Activated CD8-positive, alpha-beta T cell treated with anti-CD3 and anti-CD28 coated beads, Interleukin-2, amount 10 ng/mL, durations not matched to agents 7 days and 5 days (primary cell): ENCODE measurements at regions not wholly inside any gene's neighbourhood (a gene's known extent, or its start where the extent isn't known, plus 50 kb on each side); places are given as distances from the start of the nearest gene placed in this dataset.
"Not testable (repeated sequence)": the region's sequence is repeated elsewhere in the genome, so short reads cannot be mapped to it uniquely, and the experiment has no call there.

ENCODE experiments used
- ATAC-seq: fragments of 150-1000 bp; cut with Tn5 transposase; one replicate; pipeline ENCODE4 v1.10.0; 2021; ENCODE audit warnings: moderate library complexity
- CTCF ChIA-PET: fragments of 350-600 bp; sonication (Branson Sonifier 250); formaldehyde crosslinking; loops from one replicate; lab custom pipeline; 2021; ENCODE audit warnings: antibody characterized with exemption; lab: Charles Lee
- POLR2A ChIA-PET: fragments of 350-600 bp; sonication (Branson Sonifier 250); formaldehyde crosslinking; loops from one replicate; lab custom pipeline; 2021; ENCODE audit warnings: antibody characterized with exemption; lab: Charles Lee
- DNase-seq: peaks from one replicate; pipeline ENCODE4 v3.0.0-alpha.2; 2020
- H3K27ac Mint-ChIP-seq: one replicate; pipeline ENCODE4 v1.8.0; 2021; ENCODE audit warnings: mild to moderate bottlenecking, mixed read lengths
- H3K27me3 Mint-ChIP-seq: one replicate; pipeline ENCODE4 v1.8.0; 2021; ENCODE audit warnings: low read depth, mixed read lengths
- H3K36me3 Mint-ChIP-seq: one replicate; pipeline ENCODE4 v1.8.0; 2021; ENCODE audit warnings: low read depth, mixed read lengths
- H3K4me1 Mint-ChIP-seq: one replicate; pipeline ENCODE4 v1.8.0; 2021; ENCODE audit warnings: low read depth, mixed read lengths
- H3K4me3 Mint-ChIP-seq: one replicate; pipeline ENCODE4 v1.8.0; 2021; ENCODE audit warnings: mild to moderate bottlenecking, mixed read lengths
- H3K9me3 Mint-ChIP-seq: one replicate; pipeline ENCODE4 v1.8.0; 2022; ENCODE audit warnings: mixed read lengths; ENCODE audit not compliant: insufficient read depth

- H3K27me3 Mint-ChIP-seq: no peaks in the 10 kb centered on the region
- no peaks in the 10 kb centered on the region for H3K36me3 Mint-ChIP-seq
- no peak overlapping the region for H3K4me3 Mint-ChIP-seq
- ChIA-PET POLR2A (no interaction called here), CTCF (no interaction called here)
- no peak for ATAC-seq
- no peaks in the 10 kb centered on the region for H3K9me3 Mint-ChIP-seq
- H3K27ac Mint-ChIP-seq: no peak overlapping the region
- no peak for DNase-seq
- no peaks in the 10 kb centered on the region for H3K4me1 Mint-ChIP-seq
Measured at GRCh38 chrX:94751611-94752010, 1077.6 kb downstream of the FAM133A start.

DNA sequence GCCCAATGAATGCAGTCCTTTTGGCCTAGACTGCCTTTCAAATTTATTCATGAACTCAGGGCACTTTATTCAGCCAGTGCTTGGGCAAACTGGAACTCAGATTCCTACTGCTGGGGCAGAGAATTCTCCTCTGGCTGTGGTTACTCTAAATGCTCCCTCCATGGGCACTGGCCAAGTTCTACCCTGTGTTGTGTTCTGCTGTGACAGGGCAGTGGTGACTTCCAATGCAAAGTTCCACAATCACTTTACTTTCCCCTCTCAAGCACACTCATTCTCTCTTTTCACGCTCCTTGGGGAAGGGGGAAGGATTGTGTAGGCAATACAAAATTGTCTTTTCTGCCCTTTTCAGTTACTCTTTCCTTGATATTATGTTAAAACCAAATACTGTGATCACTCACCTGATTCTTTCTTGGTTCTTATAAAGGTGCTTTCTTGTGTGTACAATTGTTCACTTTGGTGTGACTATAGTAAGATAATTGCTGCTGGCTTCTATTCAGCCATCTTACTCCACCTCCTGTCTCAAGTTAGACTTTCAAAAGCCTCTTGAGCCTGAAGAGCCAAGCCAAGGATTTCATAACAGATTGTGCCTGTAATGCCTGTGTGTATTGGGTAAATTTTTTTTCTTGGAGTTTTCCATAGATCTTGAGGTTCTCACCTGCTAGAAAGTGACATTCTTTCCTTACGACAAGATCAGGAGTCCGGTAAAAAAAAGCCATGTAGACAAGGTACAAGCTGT, 1078.6 kb downstream of the FAM133A start:
- H3K36me3 Mint-ChIP-seq: no peaks in the 10 kb centered on the region
- no peak overlapping the region for H3K27ac Mint-ChIP-seq
- CTCF ChIA-PET: no interaction called here
- ATAC-seq (no peak), DNase-seq (no peak)
- POLR2A ChIA-PET: no interaction called here
- no peaks in the 10 kb centered on the region for H3K4me1 Mint-ChIP-seq
- no peaks in the 10 kb centered on the region for H3K9me3 Mint-ChIP-seq
- H3K4me3 Mint-ChIP-seq: no peak overlapping the region
- no peaks in the 10 kb centered on the region for H3K27me3 Mint-ChIP-seq

- Mint-ChIP-seq H3K9me3 (no peaks in the 10 kb centered on the region), H3K27ac (no peak overlapping the region), H3K4me1 (no peaks in the 10 kb centered on the region), H3K36me3 (no peaks in the 10 kb centered on the region), H3K27me3 (no peaks in the 10 kb centered on the region), H3K4me3 (no peak overlapping the region)
- ChIA-PET CTCF (no interaction called here), POLR2A (no interaction called here)
- DNase-seq (no peak), ATAC-seq (no peak)
Measured at GRCh38 chrX:94758130-94758529, 1084.1 kb downstream of the FAM133A start.

- H3K9me3 Mint-ChIP-seq: no peaks in the 10 kb centered on the region
- H3K4me1 Mint-ChIP-seq: no peaks in the 10 kb centered on the region
- no peak overlapping the region for H3K4me3 Mint-ChIP-seq
- POLR2A ChIA-PET: no interaction called here
- ATAC-seq (no peak), DNase-seq (no peak)
- H3K27me3 Mint-ChIP-seq: no peaks in the 10 kb centered on the region
- no peak overlapping the region for H3K27ac Mint-ChIP-seq
- CTCF ChIA-PET: no interaction called here
- no peaks in the 10 kb centered on the region for H3K36me3 Mint-ChIP-seq
Measured at GRCh38 chrX:94775640-94776039, 1101.6 kb downstream of the FAM133A start.

GRCh38 chrX:94813541-94813940, 1139.5 kb downstream of the FAM133A start:
- H3K4me3 Mint-ChIP-seq: no peak overlapping the region
- no peaks in the 10 kb centered on the region for H3K27me3 Mint-ChIP-seq
- H3K27ac Mint-ChIP-seq: no peak overlapping the region
- H3K9me3 Mint-ChIP-seq: no peaks in the 10 kb centered on the region
- POLR2A ChIA-PET: no interaction called here
- no peaks in the 10 kb centered on the region for H3K36me3 Mint-ChIP-seq
- CTCF ChIA-PET: no interaction called here
- no peak for ATAC-seq
- H3K4me1 Mint-ChIP-seq: no peaks in the 10 kb centered on the region
- DNase-seq: no peak

DNA sequence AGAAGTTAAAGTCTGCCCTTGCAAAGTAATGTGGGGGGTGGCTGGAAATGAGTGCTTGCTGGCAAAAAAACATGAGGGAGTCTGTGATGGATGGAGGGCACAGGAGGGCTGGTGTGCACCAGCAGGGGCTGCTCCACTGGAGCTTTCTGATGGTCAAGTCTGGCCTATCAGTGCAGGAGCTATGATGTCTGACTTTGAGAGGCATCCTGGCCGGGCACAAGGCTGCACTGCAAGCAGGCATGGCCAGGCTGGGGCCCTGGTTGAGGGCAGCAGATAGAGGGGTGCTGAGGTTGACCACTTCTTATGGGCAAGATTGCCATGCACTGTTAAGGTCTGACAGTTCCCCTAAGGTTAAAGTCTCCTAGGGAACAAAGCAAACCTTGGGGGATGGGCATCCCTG, 1140.2 kb downstream of the FAM133A start:
- no peaks in the 10 kb centered on the region for H3K36me3 Mint-ChIP-seq

GRCh38 chrX:94830717-94831116, 1156.7 kb downstream of the FAM133A start:
- Mint-ChIP-seq H3K4me1 (no peaks in the 10 kb centered on the region), H3K36me3 (no peaks in the 10 kb centered on the region), H3K4me3 (no peak overlapping the region), H3K9me3 (no peaks in the 10 kb centered on the region), H3K27ac (no peak overlapping the region), H3K27me3 (no peaks in the 10 kb centered on the region)
- DNase-seq (no peak), ATAC-seq (no peak)
- ChIA-PET CTCF (no interaction called here), POLR2A (no interaction called here)

More for the DNA sequence above, 1140.2 kb downstream of the FAM133A start:
- ATAC-seq: no peak
- DNase-seq: no peak
- no peaks in the 10 kb centered on the region for H3K27me3 Mint-ChIP-seq
- POLR2A ChIA-PET: no interaction called here
- no peaks in the 10 kb centered on the region for H3K9me3 Mint-ChIP-seq
- no peak overlapping the region for H3K27ac Mint-ChIP-seq
- no peak overlapping the region for H3K4me3 Mint-ChIP-seq
- no peaks in the 10 kb centered on the region for H3K4me1 Mint-ChIP-seq
- CTCF ChIA-PET: no interaction called here

DNA sequence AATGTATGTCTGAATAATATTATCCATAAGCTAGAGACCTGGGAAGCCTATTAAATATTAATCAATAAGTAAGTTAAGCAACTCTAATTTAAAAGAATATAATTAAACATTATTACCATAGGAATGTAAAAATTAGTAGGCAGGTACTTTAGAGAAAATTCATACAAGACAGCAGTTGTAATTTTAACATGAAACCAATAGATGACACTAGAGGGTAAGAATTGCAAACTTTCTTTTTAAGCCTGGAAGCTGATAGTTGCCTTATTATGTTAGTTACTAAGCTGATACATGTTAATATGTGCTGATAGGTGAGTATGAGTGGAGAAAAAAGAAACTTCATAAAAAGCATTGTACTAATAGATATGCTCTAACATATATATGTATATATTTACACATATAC, 1157.4 kb downstream of the FAM133A start:
- ChIA-PET CTCF (no interaction called here), POLR2A (no interaction called here)
- Mint-ChIP-seq H3K9me3 (no peaks in the 10 kb centered on the region), H3K36me3 (no peaks in the 10 kb centered on the region), H3K27ac (no peak overlapping the region), H3K4me3 (no peak overlapping the region), H3K27me3 (no peaks in the 10 kb centered on the region), H3K4me1 (no peaks in the 10 kb centered on the region)
- DNase-seq (no peak), ATAC-seq (no peak)

GRCh38 chrX:94834226-94834625, 1160.2 kb downstream of the FAM133A start:
- POLR2A ChIA-PET: no interaction called here

GRCh38 chrX:94850811-94851210, 1176.8 kb downstream of the FAM133A start:
- CTCF ChIA-PET: no interaction called here
- no peak overlapping the region for H3K4me3 Mint-ChIP-seq
- H3K9me3 Mint-ChIP-seq: no peaks in the 10 kb centered on the region
- no peaks in the 10 kb centered on the region for H3K27me3 Mint-ChIP-seq
- ATAC-seq (no peak), DNase-seq (no peak)
- H3K4me1 Mint-ChIP-seq: no peaks in the 10 kb centered on the region
- no peaks in the 10 kb centered on the region for H3K36me3 Mint-ChIP-seq
- H3K27ac Mint-ChIP-seq: no peak overlapping the region
- POLR2A ChIA-PET: no interaction called here

More at GRCh38 chrX:94834226-94834625, 1160.2 kb downstream of the FAM133A start:
- no peaks in the 10 kb centered on the region for H3K27me3 Mint-ChIP-seq
- ATAC-seq (no peak), DNase-seq (no peak)
- no peak overlapping the region for H3K27ac Mint-ChIP-seq
- no peaks in the 10 kb centered on the region for H3K36me3 Mint-ChIP-seq
- CTCF ChIA-PET: no interaction called here
- H3K9me3 Mint-ChIP-seq: no peaks in the 10 kb centered on the region
- no peaks in the 10 kb centered on the region for H3K4me1 Mint-ChIP-seq
- no peak overlapping the region for H3K4me3 Mint-ChIP-seq

- CTCF ChIA-PET: no interaction called here
- H3K9me3 Mint-ChIP-seq: no peaks in the 10 kb centered on the region
- no peaks in the 10 kb centered on the region for H3K27me3 Mint-ChIP-seq
- H3K4me3 Mint-ChIP-seq: no peak overlapping the region
- POLR2A ChIA-PET: no interaction called here
- no peaks in the 10 kb centered on the region for H3K4me1 Mint-ChIP-seq
- H3K36me3 Mint-ChIP-seq: no peaks in the 10 kb centered on the region
- ATAC-seq (no peak), DNase-seq (no peak)
- no peak overlapping the region for H3K27ac Mint-ChIP-seq
Measured at GRCh38 chrX:94854251-94854650, 1180.2 kb downstream of the FAM133A start.

DNA sequence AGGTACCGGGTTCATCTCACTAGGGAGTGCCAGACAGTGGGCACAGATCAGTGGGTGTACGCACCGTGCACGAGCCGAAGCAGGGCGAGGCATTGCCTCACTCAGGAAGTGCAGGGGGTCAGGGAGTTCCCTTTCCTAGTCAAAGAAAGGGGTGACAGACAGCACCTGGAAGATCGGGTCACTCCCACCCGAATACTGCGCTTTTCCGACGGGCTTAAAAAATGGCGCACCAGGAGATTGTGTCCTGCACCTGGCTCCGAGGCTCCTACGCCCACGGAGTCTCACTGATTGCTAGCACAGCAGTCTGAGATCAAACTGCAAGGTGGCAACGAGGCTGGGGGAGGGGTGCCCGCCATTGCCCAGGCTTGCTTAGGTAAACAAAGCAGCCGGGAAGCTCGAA, 1188.5 kb downstream of the FAM133A start:
- H3K4me1 Mint-ChIP-seq, H3K36me3 Mint-ChIP-seq, H3K4me3 Mint-ChIP-seq, DNase-seq, ATAC-seq, POLR2A ChIA-PET, H3K27ac Mint-ChIP-seq, H3K27me3 Mint-ChIP-seq, CTCF ChIA-PET, H3K9me3 Mint-ChIP-seq: not testable (repeated sequence)

DNA sequence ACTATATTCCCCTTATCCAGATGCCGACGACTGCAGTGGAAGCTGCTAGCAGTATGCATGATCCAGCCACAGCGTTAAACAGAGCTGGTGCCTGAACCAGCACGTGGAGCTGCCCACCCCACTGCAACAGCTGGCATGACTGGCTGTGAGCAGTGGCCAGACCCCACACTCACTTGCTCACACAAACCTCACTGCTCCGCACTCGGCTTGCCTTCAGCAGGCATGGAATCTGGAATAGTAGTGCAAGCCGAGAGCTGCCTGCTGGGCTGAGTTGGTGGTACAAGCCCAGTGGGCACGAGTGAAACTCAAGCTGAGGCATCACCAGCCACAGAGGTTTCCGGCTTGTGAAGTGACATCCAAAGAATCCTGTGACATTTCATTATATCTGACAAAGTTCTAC, 1197.6 kb downstream of the FAM133A start:
- no peak overlapping the region for H3K4me3 Mint-ChIP-seq
- no peak overlapping the region for H3K27ac Mint-ChIP-seq
- ChIA-PET CTCF (no interaction called here), POLR2A (no interaction called here)
- DNase-seq (no peak), ATAC-seq (no peak)
- no peaks in the 10 kb centered on the region for H3K9me3 Mint-ChIP-seq
- H3K36me3 Mint-ChIP-seq: no peaks in the 10 kb centered on the region
- H3K27me3 Mint-ChIP-seq: no peaks in the 10 kb centered on the region
- H3K4me1 Mint-ChIP-seq: no peaks in the 10 kb centered on the region
